ENCODE measurements at regions not wholly inside any gene's neighbourhood (a gene's known extent, or its start where the extent isn't known, plus 50 kb on each side); places are given as distances from the start of the nearest gene placed in this dataset.
A peak's percentile ranks its signal among the peaks of the same experiment; 100 is the strongest.

DNA sequence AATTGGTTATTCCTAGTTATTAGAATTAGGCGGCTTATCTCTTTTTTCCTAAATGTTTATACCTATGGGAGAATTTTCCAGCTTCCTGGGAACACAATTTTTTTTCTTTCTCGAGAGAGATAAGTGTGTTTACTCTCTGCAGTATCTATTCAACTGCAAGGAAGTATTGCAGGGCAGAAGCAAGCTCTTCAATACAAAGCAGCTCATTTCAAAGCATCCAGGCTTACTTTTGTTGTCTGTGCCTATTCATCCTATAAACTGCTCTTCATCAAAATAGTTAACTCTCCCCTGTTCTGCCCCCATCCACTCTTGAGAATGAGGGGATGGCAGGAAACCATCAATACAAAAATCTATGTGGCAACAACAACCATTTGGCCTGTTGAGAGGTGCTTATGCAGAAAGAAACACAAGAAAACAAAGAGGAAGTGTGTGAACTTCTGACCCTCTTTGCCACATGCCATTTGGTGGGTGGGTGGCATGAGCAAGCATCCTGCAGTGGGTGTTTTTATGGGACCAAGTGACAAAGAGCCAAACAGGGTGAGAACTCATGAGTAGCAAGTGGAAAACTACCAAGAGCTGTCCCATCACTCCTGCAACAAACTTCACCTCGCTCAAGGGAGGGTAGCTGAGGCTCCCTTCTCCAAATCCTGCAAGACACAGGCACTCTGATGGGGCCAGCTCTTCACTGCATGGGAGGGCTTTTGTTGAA, 50.6 kb upstream of the MRPS6 start:
- Mint-ChIP-seq H3K36me3 (ENCODE audit: low read depth) (no peaks in the 10 kb centered on the region), H3K9me3 (no peaks in the 10 kb centered on the region), H3K27me3 (ENCODE audit: insufficient read depth, low read depth, poor library complexity) (peaks cover 4% of the 10 kb centered on the region), H3K27ac (no peak overlapping the region), H3K4me1 (peaks cover 7% of the 10 kb centered on the region), H3K4me3 (no peak overlapping the region)
- H3K27me3 ChIP-seq (ENCODE audit: insufficient read depth): no peaks in the 10 kb centered on the region
- H3K4me1 ChIP-seq (ENCODE audit: insufficient read depth): peaks cover 17% of the 10 kb centered on the region
- TF ChIP-seq, protein P1, sequence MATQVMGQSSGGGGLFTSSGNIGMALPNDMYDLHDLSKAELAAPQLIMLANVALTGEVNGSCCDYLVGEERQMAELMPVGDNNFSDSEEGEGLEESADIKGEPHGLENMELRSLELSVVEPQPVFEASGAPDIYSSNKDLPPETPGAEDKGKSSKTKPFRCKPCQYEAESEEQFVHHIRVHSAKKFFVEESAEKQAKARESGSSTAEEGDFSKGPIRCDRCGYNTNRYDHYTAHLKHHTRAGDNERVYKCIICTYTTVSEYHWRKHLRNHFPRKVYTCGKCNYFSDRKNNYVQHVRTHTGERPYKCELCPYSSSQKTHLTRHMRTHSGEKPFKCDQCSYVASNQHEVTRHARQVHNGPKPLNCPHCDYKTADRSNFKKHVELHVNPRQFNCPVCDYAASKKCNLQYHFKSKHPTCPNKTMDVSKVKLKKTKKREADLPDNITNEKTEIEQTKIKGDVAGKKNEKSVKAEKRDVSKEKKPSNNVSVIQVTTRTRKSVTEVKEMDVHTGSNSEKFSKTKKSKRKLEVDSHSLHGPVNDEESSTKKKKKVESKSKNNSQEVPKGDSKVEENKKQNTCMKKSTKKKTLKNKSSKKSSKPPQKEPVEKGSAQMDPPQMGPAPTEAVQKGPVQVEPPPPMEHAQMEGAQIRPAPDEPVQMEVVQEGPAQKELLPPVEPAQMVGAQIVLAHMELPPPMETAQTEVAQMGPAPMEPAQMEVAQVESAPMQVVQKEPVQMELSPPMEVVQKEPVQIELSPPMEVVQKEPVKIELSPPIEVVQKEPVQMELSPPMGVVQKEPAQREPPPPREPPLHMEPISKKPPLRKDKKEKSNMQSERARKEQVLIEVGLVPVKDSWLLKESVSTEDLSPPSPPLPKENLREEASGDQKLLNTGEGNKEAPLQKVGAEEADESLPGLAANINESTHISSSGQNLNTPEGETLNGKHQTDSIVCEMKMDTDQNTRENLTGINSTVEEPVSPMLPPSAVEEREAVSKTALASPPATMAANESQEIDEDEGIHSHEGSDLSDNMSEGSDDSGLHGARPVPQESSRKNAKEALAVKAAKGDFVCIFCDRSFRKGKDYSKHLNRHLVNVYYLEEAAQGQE (IDR thresholded peaks at IDR 0.05; ENCODE audit: unreplicated experiment): no peak
- no peak for TF ChIP-seq JUNB (IDR thresholded peaks at IDR 0.05; ENCODE audit: unreplicated experiment)
- TF ChIP-seq, protein P2, sequence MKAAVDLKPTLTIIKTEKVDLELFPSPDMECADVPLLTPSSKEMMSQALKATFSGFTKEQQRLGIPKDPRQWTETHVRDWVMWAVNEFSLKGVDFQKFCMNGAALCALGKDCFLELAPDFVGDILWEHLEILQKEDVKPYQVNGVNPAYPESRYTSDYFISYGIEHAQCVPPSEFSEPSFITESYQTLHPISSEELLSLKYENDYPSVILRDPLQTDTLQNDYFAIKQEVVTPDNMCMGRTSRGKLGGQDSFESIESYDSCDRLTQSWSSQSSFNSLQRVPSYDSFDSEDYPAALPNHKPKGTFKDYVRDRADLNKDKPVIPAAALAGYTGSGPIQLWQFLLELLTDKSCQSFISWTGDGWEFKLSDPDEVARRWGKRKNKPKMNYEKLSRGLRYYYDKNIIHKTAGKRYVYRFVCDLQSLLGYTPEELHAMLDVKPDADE (IDR thresholded peaks at IDR 0.05): no peak
- no peak for TF ChIP-seq EZH2 (IDR thresholded peaks at IDR 0.05; ENCODE audit: low read depth, unreplicated experiment)
- TF ChIP-seq STAT1 (IDR thresholded peaks at IDR 0.05; ENCODE audit: unreplicated experiment): no peak
- TF ChIP-seq CREB1 (CRISPR knock-in tag; IDR thresholded peaks at IDR 0.05; ENCODE audit: low read depth): no peak
- no peak for TF ChIP-seq NANOG (IDR thresholded peaks at IDR 0.05; ENCODE audit: borderline replicate concordance)
- TF ChIP-seq, protein P3, sequence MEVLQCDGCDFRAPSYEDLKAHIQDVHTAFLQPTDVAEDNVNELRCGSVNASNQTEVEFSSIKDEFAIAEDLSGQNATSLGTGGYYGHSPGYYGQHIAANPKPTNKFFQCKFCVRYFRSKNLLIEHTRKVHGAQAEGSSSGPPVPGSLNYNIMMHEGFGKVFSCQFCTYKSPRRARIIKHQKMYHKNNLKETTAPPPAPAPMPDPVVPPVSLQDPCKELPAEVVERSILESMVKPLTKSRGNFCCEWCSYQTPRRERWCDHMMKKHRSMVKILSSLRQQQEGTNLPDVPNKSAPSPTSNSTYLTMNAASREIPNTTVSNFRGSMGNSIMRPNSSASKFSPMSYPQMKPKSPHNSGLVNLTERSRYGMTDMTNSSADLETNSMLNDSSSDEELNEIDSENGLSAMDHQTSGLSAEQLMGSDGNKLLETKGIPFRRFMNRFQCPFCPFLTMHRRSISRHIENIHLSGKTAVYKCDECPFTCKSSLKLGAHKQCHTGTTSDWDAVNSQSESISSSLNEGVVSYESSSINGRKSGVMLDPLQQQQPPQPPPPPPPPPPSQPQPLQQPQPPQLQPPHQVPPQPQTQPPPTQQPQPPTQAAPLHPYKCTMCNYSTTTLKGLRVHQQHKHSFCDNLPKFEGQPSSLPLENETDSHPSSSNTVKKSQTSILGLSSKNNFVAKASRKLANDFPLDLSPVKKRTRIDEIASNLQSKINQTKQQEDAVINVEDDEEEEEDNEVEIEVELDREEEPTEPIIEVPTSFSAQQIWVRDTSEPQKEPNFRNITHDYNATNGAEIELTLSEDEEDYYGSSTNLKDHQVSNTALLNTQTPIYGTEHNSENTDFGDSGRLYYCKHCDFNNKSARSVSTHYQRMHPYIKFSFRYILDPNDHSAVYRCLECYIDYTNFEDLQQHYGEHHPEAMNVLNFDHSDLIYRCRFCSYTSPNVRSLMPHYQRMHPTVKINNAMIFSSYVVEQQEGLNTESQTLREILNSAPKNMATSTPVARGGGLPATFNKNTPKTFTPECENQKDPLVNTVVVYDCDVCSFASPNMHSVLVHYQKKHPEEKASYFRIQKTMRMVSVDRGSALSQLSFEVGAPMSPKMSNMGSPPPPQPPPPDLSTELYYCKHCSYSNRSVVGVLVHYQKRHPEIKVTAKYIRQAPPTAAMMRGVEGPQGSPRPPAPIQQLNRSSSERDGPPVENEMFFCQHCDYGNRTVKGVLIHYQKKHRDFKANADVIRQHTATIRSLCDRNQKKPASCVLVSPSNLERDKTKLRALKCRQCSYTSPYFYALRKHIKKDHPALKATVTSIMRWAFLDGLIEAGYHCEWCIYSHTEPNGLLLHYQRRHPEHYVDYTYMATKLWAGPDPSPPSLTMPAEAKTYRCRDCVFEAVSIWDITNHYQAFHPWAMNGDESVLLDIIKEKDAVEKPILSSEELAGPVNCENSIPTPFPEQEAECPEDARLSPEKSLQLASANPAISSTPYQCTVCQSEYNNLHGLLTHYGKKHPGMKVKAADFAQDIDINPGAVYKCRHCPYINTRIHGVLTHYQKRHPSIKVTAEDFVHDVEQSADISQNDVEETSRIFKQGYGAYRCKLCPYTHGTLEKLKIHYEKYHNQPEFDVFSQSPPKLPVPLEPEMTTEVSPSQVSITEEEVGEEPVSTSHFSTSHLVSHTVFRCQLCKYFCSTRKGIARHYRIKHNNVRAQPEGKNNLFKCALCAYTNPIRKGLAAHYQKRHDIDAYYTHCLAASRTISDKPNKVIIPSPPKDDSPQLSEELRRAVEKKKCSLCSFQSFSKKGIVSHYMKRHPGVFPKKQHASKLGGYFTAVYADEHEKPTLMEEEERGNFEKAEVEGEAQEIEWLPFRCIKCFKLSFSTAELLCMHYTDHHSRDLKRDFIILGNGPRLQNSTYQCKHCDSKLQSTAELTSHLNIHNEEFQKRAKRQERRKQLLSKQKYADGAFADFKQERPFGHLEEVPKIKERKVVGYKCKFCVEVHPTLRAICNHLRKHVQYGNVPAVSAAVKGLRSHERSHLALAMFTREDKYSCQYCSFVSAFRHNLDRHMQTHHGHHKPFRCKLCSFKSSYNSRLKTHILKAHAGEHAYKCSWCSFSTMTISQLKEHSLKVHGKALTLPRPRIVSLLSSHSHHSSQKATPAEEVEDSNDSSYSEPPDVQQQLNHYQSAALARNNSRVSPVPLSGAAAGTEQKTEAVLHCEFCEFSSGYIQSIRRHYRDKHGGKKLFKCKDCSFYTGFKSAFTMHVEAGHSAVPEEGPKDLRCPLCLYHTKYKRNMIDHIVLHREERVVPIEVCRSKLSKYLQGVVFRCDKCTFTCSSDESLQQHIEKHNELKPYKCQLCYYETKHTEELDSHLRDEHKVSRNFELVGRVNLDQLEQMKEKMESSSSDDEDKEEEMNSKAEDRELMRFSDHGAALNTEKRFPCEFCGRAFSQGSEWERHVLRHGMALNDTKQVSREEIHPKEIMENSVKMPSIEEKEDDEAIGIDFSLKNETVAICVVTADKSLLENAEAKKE (CRISPR knock-in tag; IDR thresholded peaks at IDR 0.05): no peak
- peak; percentile 70 for ATAC-seq
- H3F3A ChIP-seq (replicated peaks; ENCODE audit: low read depth): no peaks in the 10 kb centered on the region
- H3K9me2 ChIP-seq (ENCODE audit: insufficient read depth): no peaks in the 10 kb centered on the region
- DNase-seq (ENCODE audit: low spot score): no peak
- H3K4me2 ChIP-seq: peak overlapping the region; percentile 24; the same call in 1 of the 2 replicates
- no peaks in the 10 kb centered on the region for H4K20me1 ChIP-seq (replicated peaks; ENCODE audit: insufficient read depth)
- no peak overlapping the region for H3K27ac ChIP-seq (ENCODE audit: low read depth)
- no peaks in the 10 kb centered on the region for H3K36me3 ChIP-seq (ENCODE audit: insufficient read depth)
- peak overlapping the region; percentile 67; the same call in 1 of the 2 replicates for H2AFZ ChIP-seq
- no peaks in the 10 kb centered on the region for H3K79me2 ChIP-seq (replicated peaks; ENCODE audit: insufficient read depth)
- H3K4me3 ChIP-seq: no peak overlapping the region

All from GM23338 (cell line).